ENCODE measurements at regions not wholly inside any gene's neighbourhood (a gene's known extent, or its start where the extent isn't known, plus 50 kb on each side); places are given as distances from the start of the nearest gene placed in this dataset.
A peak's percentile ranks its signal among the peaks of the same experiment; 100 is the strongest.

DNA sequence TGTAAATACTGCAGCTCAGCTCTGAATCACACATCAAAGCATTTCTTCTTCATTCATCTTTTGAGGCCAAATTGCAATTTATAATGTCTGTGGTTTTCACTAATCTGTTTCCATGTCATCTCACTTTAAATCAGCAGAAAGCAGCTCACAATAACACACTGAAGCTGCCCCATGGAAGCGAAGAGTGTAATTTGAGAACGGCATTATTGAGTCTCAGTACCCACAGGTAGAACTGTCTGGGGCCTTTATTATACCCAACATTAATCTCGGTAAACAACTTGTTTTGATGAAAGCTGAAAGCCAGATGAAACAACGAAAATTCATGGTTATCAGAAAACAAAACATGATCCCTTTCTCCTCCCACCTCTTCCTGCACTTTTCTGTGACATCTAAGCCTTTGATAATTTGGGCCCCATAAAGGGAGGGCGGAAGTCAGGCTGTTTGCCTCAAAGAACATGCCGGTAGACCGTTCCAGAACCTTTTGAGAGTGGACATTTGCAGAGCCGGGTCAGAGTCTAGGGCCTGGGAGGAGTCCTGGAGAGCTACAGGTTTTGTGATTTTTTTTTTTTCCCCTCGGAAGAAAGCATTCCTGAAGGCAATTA is 68.2 kb upstream of the SESN3 start:
- H3K4me1 Mint-ChIP-seq: peaks cover 68% of the 10 kb centered on the region

DNA sequence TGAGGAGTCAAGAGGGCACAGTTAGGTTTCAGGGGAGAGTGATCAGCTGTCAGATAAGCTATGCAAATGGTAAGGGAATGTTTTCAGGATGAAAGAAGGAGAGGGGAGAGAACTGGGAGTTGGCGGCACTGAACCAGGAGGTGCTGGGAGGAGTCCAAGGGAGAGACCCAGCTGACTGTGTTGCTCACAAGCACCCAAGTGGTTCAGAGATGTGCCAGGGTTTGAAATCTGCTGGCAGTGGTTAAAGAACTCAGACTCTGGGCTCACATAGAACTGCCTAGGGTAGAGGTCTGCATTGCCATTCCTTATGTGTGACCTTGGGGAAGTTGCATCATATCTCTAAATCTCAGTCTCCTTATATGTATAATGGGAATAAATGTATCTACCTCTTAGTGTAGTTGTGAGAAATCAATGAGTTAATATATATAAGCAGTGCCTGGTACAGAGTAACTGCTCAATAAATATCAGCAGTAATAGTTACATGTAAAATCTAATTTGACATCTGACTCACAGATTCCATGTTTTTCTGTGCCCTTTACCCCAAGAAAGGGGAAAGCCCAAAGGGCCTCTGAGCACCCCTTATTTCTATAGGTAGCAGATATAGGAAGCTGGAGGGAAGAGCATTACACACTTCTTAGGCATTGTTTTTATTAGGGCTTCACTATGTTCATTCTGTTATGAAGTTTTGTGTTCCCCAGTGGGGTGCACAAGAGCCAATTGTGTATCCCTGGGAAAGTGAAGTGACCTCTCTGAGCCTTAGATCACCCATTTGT is 66.9 kb upstream of the SESN3 start:
- no peaks in the 10 kb centered on the region for H3K36me3 Mint-ChIP-seq
- H3K27ac Mint-ChIP-seq: peak overlapping the region; percentile 93
- H3K27me3 Mint-ChIP-seq (ENCODE audit: low read depth): no peaks in the 10 kb centered on the region
- H3K4me1 Mint-ChIP-seq: peaks cover 68% of the 10 kb centered on the region
- TF ChIP-seq, protein P1, sequence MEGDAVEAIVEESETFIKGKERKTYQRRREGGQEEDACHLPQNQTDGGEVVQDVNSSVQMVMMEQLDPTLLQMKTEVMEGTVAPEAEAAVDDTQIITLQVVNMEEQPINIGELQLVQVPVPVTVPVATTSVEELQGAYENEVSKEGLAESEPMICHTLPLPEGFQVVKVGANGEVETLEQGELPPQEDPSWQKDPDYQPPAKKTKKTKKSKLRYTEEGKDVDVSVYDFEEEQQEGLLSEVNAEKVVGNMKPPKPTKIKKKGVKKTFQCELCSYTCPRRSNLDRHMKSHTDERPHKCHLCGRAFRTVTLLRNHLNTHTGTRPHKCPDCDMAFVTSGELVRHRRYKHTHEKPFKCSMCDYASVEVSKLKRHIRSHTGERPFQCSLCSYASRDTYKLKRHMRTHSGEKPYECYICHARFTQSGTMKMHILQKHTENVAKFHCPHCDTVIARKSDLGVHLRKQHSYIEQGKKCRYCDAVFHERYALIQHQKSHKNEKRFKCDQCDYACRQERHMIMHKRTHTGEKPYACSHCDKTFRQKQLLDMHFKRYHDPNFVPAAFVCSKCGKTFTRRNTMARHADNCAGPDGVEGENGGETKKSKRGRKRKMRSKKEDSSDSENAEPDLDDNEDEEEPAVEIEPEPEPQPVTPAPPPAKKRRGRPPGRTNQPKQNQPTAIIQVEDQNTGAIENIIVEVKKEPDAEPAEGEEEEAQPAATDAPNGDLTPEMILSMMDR (IDR thresholded peaks at IDR 0.05; ENCODE audit: unreplicated experiment): no peak
- no peaks in the 10 kb centered on the region for H3K9me3 Mint-ChIP-seq
- no peak overlapping the region for H3K4me3 Mint-ChIP-seq
- no peak for DNase-seq (ENCODE audit: low spot score in 2 of 2, unreplicated experiment in 2 of 2)

More for the DNA sequence above, 68.2 kb upstream of the SESN3 start:
- H3K4me3 Mint-ChIP-seq: peak overlapping the region; percentile 22
- TF ChIP-seq, protein P1 (IDR thresholded peaks at IDR 0.05; ENCODE audit: unreplicated experiment): no peak
- peak overlapping the region; percentile 93 for H3K27ac Mint-ChIP-seq
- H3K9me3 Mint-ChIP-seq: no peaks in the 10 kb centered on the region
- H3K27me3 Mint-ChIP-seq (ENCODE audit: low read depth): no peaks in the 10 kb centered on the region
- H3K36me3 Mint-ChIP-seq: no peaks in the 10 kb centered on the region
- no peak for DNase-seq (ENCODE audit: low spot score in 2 of 2, unreplicated experiment in 2 of 2)

DNA sequence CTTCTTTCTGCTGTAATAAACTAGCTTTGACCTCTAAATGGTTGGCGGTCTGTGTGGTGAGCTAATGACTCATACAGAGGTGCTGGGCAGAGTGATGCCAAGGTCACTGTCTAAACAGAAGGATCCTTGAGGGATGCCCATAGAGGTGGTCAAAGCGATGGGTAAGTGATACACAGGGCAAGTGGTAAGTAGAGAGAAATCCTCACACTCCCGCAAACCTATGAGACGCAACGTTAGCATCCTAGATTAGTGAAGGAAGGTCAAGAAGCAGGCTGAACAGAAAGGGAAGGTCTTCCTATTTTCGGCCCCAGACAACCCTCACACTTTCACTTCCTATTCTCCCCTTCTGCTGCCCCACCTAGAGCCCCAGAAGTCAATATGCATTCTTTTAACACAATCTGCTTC is 65.6 kb upstream of the SESN3 start:
- TF ChIP-seq, protein P1 (IDR thresholded peaks at IDR 0.05; ENCODE audit: unreplicated experiment): no peak
- Mint-ChIP-seq H3K27ac (peak overlapping the region; percentile 65), H3K9me3 (no peaks in the 10 kb centered on the region), H3K4me1 (peaks cover 65% of the 10 kb centered on the region), H3K27me3 (ENCODE audit: low read depth) (no peaks in the 10 kb centered on the region), H3K36me3 (no peaks in the 10 kb centered on the region), H3K4me3 (no peak overlapping the region)
- DNase-seq (ENCODE audit: low spot score in 2 of 2, unreplicated experiment in 2 of 2): no peak

DNA sequence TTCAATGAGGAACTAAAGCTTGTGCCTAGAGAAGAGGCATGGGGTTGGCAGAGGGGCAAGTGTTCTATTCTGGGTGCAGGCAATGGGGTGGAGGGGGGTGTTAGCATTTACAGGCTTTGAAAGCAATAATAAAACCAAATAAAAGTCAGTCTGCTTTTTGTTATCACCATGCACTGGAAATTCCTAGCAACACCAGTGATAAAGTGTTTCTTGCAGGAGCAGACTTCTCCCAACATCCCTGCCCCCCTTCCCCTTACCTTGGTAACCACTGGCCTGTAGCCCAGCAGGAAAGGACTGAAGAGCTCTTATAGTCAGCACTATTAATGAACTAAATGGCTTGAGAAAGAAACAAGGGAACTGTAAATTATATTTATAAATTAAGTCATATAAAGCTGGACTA is 65.2 kb upstream of the SESN3 start:
- Mint-ChIP-seq H3K36me3 (no peaks in the 10 kb centered on the region), H3K4me1 (peaks cover 64% of the 10 kb centered on the region)
- no peak for DNase-seq (ENCODE audit: low spot score in 2 of 2, unreplicated experiment in 2 of 2)

DNA sequence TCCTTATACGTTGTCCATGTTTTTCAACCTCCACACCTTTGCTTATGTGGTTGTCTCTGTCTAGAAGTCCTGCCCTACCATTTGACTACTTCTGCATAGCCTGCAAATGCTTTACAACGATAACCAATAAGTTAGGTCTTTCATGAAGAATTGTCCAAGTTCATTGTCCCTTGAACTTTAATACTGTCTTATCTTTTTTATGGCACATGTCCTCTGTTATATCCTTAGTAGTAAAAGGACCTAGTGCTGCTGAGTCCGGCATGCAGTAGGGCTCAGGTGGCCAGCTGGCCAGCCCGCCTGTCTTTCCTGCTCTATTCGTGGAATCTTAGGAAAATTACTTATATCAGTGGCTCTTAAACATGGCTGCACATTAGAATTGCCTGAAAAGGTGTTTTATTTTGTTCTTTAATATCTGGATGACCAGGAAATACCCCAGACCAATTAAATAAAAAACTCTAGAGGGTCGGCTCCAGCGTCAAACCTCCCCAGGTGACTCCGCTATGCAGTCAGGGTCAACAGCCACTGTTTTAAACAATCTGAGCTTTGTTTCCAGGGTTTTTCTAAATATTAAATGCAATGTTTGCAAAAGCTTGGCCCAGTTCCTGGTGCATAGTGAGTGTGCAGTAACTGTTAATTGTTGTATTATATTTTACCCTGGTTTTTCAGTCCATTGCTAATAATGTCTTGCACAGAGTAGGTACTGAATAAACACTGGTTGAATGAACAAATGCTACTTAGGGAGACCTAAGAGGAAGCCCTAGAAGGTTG is 64.6 kb upstream of the SESN3 start:
- TF ChIP-seq, protein P1 (IDR thresholded peaks at IDR 0.05; ENCODE audit: unreplicated experiment): no peak
- no peaks in the 10 kb centered on the region for H3K36me3 Mint-ChIP-seq
- no peak overlapping the region for H3K4me3 Mint-ChIP-seq
- H3K27ac Mint-ChIP-seq: peak overlapping the region; percentile 62
- no peak for DNase-seq (ENCODE audit: low spot score in 2 of 2, unreplicated experiment in 2 of 2)
- no peaks in the 10 kb centered on the region for H3K9me3 Mint-ChIP-seq
- H3K4me1 Mint-ChIP-seq: peaks cover 62% of the 10 kb centered on the region
- H3K27me3 Mint-ChIP-seq (ENCODE audit: low read depth): no peaks in the 10 kb centered on the region

More for the DNA sequence above, 65.2 kb upstream of the SESN3 start:
- Mint-ChIP-seq H3K27ac (peak overlapping the region; percentile 62), H3K9me3 (no peaks in the 10 kb centered on the region), H3K27me3 (ENCODE audit: low read depth) (no peaks in the 10 kb centered on the region), H3K4me3 (no peak overlapping the region)
- TF ChIP-seq, protein P1 (IDR thresholded peaks at IDR 0.05; ENCODE audit: unreplicated experiment): no peak
